Nephron progenitor cell (in vitro differentiated cells): ENCODE measurements at regions not wholly inside any gene's neighbourhood (a gene's known extent, or its start where the extent isn't known, plus 50 kb on each side); places are given as distances from the start of the nearest gene placed in this dataset.

ENCODE experiments used
- DNase-seq: peaks from one replicate; pipeline ENCODE4 v3.0.0; 2021
- H3K27ac Mint-ChIP-seq: 2 replicates; pipeline ENCODE4 v1.8.0; 2021; ENCODE audit warnings: mild to moderate bottlenecking, moderate library complexity, mixed read lengths
- H3K27me3 Mint-ChIP-seq: 2 replicates; pipeline ENCODE4 v1.8.0; 2021; ENCODE audit warnings: mild to moderate bottlenecking, low read depth, mixed read lengths; ENCODE audit not compliant: poor library complexity
- H3K36me3 Mint-ChIP-seq: 2 replicates; pipeline ENCODE4 v1.8.0; 2021; ENCODE audit warnings: low read depth, mixed read lengths
- H3K4me1 Mint-ChIP-seq: 2 replicates; pipeline ENCODE4 v1.8.0; 2021; ENCODE audit warnings: mixed read lengths
- H3K4me3 Mint-ChIP-seq: 2 replicates; pipeline ENCODE4 v1.8.0; 2021; ENCODE audit warnings: mild to moderate bottlenecking, moderate library complexity, mixed read lengths
- H3K9me3 Mint-ChIP-seq: 2 replicates; pipeline ENCODE4 v1.8.0; 2021; ENCODE audit warnings: mild to moderate bottlenecking, moderate library complexity, mixed read lengths
- TF ChIP-seq, protein P1 (sequence below): fragments of 200-600 bp; sonication (generic); IDR thresholded peaks from 2 replicates; pipeline ENCODE4 v1.5.0; 2021; ENCODE audit warnings: antibody characterized with exemption

DNA sequence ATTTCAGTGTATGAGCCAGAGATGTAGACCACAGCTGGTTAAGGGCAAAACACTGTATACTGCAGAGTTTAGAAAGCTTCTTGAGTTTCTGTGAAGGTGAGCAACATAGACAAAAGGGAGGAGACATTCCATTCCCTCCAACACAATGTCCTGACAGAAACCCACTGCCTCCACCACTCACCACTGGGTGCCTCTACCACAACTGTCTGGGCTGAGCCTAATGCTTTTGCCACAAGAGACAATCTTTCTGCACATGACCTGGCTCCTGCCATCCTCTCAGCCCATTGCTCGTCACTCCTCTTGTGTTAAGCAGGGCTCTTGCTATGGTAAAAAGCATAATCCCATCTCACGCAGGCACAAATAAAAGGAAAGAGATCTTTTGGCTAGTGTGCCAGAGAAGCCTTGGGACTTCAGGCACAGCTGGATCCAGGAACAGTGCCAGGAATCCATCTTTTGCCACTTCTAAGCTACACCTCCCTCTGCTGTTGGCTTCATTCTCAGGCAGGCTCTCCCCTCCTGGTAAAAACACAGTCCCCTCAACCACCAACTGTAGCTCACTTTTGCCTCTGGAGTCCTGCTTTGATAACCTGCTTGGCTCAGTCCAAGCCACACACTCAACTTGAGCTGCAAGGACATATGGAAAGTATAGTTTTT lies 140.6 kb upstream of the PRR20G start:
- peaks cover 22% of the 10 kb centered on the region for H3K27me3 Mint-ChIP-seq
- TF ChIP-seq, protein P1, sequence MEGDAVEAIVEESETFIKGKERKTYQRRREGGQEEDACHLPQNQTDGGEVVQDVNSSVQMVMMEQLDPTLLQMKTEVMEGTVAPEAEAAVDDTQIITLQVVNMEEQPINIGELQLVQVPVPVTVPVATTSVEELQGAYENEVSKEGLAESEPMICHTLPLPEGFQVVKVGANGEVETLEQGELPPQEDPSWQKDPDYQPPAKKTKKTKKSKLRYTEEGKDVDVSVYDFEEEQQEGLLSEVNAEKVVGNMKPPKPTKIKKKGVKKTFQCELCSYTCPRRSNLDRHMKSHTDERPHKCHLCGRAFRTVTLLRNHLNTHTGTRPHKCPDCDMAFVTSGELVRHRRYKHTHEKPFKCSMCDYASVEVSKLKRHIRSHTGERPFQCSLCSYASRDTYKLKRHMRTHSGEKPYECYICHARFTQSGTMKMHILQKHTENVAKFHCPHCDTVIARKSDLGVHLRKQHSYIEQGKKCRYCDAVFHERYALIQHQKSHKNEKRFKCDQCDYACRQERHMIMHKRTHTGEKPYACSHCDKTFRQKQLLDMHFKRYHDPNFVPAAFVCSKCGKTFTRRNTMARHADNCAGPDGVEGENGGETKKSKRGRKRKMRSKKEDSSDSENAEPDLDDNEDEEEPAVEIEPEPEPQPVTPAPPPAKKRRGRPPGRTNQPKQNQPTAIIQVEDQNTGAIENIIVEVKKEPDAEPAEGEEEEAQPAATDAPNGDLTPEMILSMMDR, result no peak
- no peak overlapping the region for H3K27ac Mint-ChIP-seq
- H3K9me3 Mint-ChIP-seq, result no peaks in the 10 kb centered on the region
- H3K4me3 Mint-ChIP-seq, result no peak overlapping the region
- H3K36me3 Mint-ChIP-seq, result no peaks in the 10 kb centered on the region
- DNase-seq, result no peak
- peaks cover 47% of the 10 kb centered on the region for H3K4me1 Mint-ChIP-seq

DNA sequence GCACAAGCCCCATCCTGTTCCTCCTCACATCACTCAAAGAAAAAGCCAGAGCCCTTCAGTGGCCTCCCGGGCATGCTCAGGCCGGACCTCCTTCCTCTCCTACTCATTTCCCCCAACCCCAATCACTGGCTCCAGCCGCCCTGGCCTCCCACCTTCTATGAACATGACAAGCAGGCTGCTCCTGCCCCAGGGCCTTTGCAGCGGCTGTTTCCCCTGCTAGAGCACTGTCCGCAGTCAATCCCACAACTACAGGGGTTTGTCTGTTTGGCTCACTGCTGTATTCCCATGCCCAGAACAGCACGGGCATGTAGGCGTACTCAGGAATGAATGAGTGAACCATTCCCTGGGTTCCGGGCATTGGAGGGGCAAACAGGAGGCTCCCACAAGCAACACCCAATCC lies 139.8 kb upstream of the PRR20G start:
- TF ChIP-seq, protein P1, result no peak
- no peaks in the 10 kb centered on the region for H3K36me3 Mint-ChIP-seq
- no peaks in the 10 kb centered on the region for H3K9me3 Mint-ChIP-seq
- peaks cover 22% of the 10 kb centered on the region for H3K27me3 Mint-ChIP-seq
- DNase-seq, result no peak
- peaks cover 52% of the 10 kb centered on the region for H3K4me1 Mint-ChIP-seq
- peak overlapping the region; percentile 49 for H3K27ac Mint-ChIP-seq
- no peak overlapping the region for H3K4me3 Mint-ChIP-seq

DNA sequence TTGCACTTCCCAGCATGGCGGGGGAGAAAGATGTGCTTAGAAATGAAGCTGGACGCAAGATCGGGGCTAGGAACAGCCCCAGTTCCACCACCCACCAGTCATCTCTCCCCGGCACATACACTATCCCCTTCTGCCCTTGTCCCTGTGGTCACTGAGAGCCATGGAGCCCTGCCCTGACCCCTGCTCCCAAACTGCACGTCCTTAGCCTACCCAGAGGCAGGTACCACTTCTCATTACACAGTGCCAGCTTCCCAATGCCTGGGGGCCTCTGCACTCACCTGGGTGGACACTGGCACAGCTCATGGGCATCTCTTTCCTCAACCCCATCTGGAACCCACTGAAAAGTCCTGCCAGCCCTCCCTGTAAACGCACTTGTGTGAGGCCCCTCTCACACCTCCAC lies 139.3 kb upstream of the PRR20G start:
- H3K27ac Mint-ChIP-seq, result no peak overlapping the region
- H3K9me3 Mint-ChIP-seq, result no peaks in the 10 kb centered on the region
- TF ChIP-seq, protein P1, result no peak
- peaks cover 25% of the 10 kb centered on the region for H3K27me3 Mint-ChIP-seq
- no peak for DNase-seq
- H3K4me1 Mint-ChIP-seq, result peaks cover 55% of the 10 kb centered on the region
- no peak overlapping the region for H3K4me3 Mint-ChIP-seq
- H3K36me3 Mint-ChIP-seq, result no peaks in the 10 kb centered on the region

DNA sequence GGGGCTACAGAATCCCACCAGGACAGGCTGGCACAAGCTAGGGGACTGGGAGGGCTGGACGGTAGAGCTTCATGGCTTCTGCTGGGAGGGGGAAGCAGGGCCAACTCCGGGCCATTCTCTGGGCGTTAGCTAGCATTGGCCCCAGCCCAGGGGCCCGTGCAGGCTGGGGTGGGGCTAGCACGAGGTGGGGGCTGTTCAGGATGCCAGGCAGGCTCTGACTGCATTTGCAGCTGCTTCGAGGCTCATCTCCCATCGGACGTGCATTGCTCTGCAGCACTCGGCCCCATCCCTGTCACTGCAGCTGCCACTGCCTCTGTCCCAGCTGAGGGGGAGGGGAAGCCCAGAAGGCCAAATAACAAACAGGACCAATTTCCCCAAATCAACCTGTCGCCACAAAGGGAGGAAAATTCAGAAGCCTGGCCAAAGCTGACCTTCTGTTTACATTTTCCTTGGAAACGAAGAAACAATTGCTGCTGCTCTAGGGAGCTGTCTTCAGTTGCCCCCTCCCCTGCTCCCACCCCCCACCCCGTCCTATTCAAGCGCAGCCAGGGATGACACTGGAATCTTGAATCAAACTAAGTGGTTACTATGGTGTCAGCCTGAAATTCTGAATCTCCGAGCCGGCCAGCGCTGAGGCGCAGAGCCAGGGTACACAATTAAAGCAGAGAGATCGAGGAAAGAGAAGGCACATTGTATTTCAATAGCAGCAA lies 138.8 kb upstream of the PRR20G start:
- TF ChIP-seq, protein P1, result no peak
- Mint-ChIP-seq H3K4me1 (peaks cover 59% of the 10 kb centered on the region), H3K27me3 (peaks cover 26% of the 10 kb centered on the region), H3K4me3 (peak overlapping the region; percentile 5), H3K36me3 (no peaks in the 10 kb centered on the region), H3K9me3 (no peaks in the 10 kb centered on the region), H3K27ac (no peak overlapping the region)
- DNase-seq, result no peak

DNA sequence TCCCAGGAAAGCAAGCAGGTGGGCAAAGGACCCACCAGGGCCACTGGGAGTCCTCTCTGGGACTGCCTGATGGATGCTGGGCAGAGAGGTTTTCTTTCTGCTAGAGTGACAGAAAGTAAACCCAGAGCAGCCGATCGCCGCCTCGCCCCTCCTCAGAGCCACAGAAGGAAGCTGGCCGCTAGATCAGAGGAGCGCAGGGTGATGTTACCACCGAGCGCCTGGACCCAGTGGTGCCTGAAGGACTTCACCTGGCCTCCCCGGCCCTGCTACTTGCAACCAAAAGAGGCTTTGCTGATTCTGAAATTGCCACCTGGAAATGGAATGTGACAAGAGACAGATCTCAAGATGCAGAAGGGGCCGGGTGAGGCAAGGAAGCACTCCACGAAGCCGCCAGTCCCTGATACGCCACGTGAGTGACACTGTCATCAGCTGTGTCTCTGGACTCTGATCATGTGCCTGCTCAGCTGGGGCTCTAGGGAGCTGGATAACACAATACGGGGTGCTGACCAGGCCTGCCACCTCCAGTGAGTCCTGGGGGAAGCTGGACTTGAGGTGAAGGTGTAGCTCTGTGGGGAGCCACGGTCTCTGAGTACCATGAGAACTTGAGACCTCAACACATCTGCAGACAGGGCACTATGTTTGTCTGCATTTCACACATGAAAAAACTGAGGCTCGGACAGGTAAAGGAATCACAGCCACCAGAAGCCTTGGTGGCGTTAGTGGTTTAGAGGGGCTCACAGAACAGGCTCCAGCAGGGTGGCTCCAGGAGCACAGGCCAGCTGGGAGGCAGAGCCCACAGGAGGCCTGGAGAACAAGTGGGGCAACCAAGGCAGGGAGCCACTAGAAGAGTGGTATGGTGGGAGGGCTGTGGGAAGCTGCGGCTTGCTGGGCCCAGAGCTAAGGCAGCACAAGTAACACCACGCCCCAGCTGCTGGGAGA lies 137.9 kb upstream of the PRR20G start:
- Mint-ChIP-seq H3K4me3 (peak overlapping the region; percentile 53), H3K36me3 (no peaks in the 10 kb centered on the region), H3K27ac (peak overlapping the region; percentile 90), H3K4me1 (peaks cover 64% of the 10 kb centered on the region), H3K9me3 (no peaks in the 10 kb centered on the region), H3K27me3 (peaks cover 20% of the 10 kb centered on the region)
- DNase-seq, result no peak
- TF ChIP-seq, protein P1, result no peak
